ENCODE measurements at regions not wholly inside any gene's neighbourhood (a gene's known extent, or its start where the extent isn't known, plus 50 kb on each side); places are given as distances from the start of the nearest gene placed in this dataset.

- ATAC-seq (no peak), DNase-seq (ENCODE audit: low read depth, low spot score) (no peak)
- CTCF ChIA-PET, result no interaction called here
- intact Hi-C loops (cut with micrococcal nuclease; ENCODE audit: unreplicated experiment) (no loop called here), in situ Hi-C loops (cut with HindIII; ENCODE audit: low pct_unique_long_range_greater_than_20kb, low sequenced_read_pairs) (no loop called here)
- H3K36me3 ChIP-seq (ENCODE audit: control insufficient read depth, insufficient read depth, low read length), result no peaks in the 10 kb centered on the region
- no peaks in the 10 kb centered on the region for H3K27me3 ChIP-seq (ENCODE audit: control insufficient read depth, insufficient read depth, low read length)
- no peak for TF ChIP-seq TCF7L2 (IDR thresholded peaks at IDR 0.05; ENCODE audit: low read depth, low read length)
- TF ChIP-seq, protein P1, sequence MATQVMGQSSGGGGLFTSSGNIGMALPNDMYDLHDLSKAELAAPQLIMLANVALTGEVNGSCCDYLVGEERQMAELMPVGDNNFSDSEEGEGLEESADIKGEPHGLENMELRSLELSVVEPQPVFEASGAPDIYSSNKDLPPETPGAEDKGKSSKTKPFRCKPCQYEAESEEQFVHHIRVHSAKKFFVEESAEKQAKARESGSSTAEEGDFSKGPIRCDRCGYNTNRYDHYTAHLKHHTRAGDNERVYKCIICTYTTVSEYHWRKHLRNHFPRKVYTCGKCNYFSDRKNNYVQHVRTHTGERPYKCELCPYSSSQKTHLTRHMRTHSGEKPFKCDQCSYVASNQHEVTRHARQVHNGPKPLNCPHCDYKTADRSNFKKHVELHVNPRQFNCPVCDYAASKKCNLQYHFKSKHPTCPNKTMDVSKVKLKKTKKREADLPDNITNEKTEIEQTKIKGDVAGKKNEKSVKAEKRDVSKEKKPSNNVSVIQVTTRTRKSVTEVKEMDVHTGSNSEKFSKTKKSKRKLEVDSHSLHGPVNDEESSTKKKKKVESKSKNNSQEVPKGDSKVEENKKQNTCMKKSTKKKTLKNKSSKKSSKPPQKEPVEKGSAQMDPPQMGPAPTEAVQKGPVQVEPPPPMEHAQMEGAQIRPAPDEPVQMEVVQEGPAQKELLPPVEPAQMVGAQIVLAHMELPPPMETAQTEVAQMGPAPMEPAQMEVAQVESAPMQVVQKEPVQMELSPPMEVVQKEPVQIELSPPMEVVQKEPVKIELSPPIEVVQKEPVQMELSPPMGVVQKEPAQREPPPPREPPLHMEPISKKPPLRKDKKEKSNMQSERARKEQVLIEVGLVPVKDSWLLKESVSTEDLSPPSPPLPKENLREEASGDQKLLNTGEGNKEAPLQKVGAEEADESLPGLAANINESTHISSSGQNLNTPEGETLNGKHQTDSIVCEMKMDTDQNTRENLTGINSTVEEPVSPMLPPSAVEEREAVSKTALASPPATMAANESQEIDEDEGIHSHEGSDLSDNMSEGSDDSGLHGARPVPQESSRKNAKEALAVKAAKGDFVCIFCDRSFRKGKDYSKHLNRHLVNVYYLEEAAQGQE (IDR thresholded peaks at IDR 0.05; ENCODE audit: insufficient read depth in 1 of 2, low read depth in 2 of 2, low read length in 1 of 2), result no peak
- no peak for TF ChIP-seq CTCF (IDR thresholded peaks at IDR 0.05)
- TF ChIP-seq SIN3A (IDR thresholded peaks at IDR 0.05; ENCODE audit: borderline replicate concordance, insufficient read depth, low read depth, low read length), result no peak
- no peak for TF ChIP-seq POLR2AphosphoS5 (IDR thresholded peaks at IDR 0.05; ENCODE audit: low read depth, low read length)
- H3K27ac ChIP-seq (ENCODE audit: low read length), result no peak overlapping the region
- POLR2A ChIA-PET, result no interaction called here
- no peaks in the 10 kb centered on the region for H3K9me3 ChIP-seq (ENCODE audit: control insufficient read depth, insufficient read depth, low read depth, low read length)
- H3K4me1 ChIP-seq (ENCODE audit: control insufficient read depth, insufficient read depth, low read length), result no peaks in the 10 kb centered on the region
- H3K4me3 ChIP-seq (ENCODE audit: low read depth in 2 of 2, low read length in 2 of 2), result no peak overlapping the region
- no TSS peak for BruUV-seq (replicated peaks)
These were observed 82.8 kb downstream of the IGLL1 start for GRCh38 chr22:23497016-23497885.

DNA sequence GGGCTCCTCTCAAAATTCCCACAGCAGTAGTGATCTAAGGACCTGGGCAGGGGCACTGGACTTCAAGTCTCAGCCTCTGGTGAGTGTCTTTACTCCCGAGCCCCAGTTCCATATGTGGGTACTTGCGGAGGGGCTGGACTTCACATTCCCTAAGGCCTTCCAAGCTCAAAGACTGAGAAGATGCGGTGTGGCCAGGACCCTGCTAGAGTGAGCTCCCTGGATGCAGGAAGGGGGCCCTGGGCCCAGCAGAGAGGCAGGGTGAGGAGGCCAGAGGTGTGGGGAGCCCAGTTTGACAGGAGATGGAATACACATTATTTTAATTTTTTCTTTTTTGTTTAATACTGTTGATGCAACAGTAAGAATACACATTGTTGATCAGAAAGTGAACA lies 83.7 kb downstream of the IGLL1 start:
- in situ Hi-C loops (cut with HindIII; ENCODE audit: low pct_unique_long_range_greater_than_20kb, low sequenced_read_pairs) (no loop called here), intact Hi-C loops (cut with micrococcal nuclease; ENCODE audit: unreplicated experiment) (no loop called here)
- ChIA-PET POLR2A (no interaction called here), CTCF (no interaction called here)
- Histone ChIP-seq H3K9me3 (ENCODE audit: control insufficient read depth, insufficient read depth, low read depth, low read length) (no peaks in the 10 kb centered on the region), H3K27ac (ENCODE audit: low read length) (no peak overlapping the region), H3K36me3 (ENCODE audit: control insufficient read depth, insufficient read depth, low read length) (no peaks in the 10 kb centered on the region), H3K4me1 (ENCODE audit: control insufficient read depth, insufficient read depth, low read length) (no peaks in the 10 kb centered on the region), H3K4me3 (ENCODE audit: low read depth in 2 of 2, low read length in 2 of 2) (no peak overlapping the region), H3K27me3 (ENCODE audit: control insufficient read depth, insufficient read depth, low read length) (no peaks in the 10 kb centered on the region)
- no TSS peak for BruUV-seq (replicated peaks)
- DNase-seq (ENCODE audit: low read depth, low spot score), result no peak
- no peak for ATAC-seq
- TF ChIP-seq CTCF (IDR thresholded peaks at IDR 0.05), result no peak
- TF ChIP-seq, protein P1 (IDR thresholded peaks at IDR 0.05; ENCODE audit: insufficient read depth in 1 of 2, low read depth in 2 of 2, low read length in 1 of 2), result no peak
